Mucosa of gallbladder (tissue), 1 donor: ENCODE measurements at regions not wholly inside any gene's neighbourhood (a gene's known extent, or its start where the extent isn't known, plus 50 kb on each side); places are given as distances from the start of the nearest gene placed in this dataset.

Experiments
- DNase-seq: peaks from one replicate; pipeline ENCODE4 v3.0.0-alpha.2; 2020; ENCODE audit warnings: low spot score
- donor health status: DM: no; HTN: no; CAD: no.

DNA sequence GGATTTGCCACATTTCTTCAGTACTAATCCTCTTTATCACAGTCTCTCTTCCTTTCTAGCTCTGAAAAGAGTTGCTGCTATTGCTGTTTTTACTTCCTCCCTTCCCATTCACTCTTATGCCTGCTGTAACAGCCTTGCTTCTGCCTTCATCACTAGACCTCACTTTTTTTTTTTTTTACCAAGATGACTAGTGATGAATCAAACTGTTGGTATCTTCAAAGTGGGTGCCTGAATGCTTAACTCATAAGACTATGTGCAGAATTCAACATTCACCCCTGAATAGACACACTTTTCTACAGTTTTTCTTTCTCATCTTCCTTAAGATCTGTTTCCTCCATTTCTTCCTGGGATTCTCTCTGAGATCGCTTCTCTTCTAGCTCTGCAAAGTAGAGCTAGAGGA, 217.2 kb upstream of the HTR2A start:
- DNase-seq, result no peak

DNA sequence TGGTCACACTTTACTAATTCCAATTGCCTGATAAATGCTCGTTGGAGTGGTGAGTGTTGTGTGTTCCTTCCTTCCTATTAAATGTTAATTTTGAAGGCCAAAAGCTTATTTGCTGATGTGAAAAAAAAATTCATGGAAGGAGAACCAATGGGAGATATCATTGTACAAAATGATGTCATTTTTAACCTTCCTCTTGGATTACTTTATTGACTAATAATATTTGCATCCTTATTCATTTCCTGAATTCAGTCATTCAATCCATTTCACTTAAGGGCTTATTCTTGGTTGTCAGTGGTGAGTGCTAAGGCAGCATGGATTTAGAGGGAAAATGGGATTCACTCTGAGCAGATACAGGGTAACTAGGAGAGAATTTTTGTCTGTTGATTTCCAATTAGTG, 216.0 kb upstream of the HTR2A start:
- DNase-seq, result no peak

DNA sequence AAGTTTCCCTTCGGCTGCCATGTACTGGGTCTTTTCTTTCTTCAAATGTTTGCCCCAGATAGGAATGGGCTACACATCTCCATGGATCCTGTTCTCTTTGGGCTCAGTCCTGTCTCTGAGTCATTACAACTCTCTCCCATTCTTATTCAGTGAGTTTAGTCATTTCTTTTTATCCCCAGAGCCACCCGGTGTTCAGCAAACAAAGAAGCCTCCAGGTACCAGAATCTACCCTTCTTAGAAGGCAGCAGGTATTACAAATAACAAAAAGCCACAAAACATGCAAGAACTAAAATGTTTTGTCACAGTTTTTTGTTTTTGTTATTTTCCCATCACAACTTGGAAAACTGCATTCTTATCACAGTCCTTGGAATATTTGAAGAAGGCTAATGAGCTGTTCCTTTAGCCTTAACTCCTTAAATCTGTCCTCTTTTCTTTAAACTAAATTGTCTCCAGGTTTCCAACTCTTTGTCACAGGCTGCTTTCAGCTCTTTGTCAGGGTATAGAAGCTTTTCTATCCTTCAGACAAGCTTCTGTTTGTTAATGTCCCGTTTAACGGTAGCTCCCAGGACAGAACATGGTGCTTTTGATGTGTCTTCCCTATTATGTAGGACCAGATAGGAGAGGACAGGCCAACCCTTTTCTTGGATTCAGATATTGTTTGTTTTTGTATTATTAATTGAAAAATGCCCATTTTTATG, 215.5 kb upstream of the HTR2A start:
- DNase-seq, result no peak

DNA sequence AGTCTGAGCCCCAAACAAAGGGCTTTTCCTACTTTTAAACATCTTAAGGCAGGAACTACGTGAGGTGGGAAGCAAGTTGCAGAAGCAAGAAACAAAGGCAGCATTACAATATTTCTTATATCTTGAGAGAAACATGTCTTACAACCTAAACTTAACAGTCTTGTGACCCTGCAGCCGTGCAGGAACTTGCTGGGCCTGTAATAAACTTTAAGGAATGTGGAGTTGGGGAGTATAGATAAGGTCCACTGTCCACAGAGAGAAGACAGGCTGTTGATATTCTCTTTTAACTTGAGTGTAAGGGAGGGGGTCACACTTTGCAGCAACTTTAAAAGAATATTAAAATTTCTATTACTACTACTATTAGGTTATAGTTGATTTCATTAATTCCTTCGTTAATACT, 214.6 kb upstream of the HTR2A start:
- no peak for DNase-seq

DNA sequence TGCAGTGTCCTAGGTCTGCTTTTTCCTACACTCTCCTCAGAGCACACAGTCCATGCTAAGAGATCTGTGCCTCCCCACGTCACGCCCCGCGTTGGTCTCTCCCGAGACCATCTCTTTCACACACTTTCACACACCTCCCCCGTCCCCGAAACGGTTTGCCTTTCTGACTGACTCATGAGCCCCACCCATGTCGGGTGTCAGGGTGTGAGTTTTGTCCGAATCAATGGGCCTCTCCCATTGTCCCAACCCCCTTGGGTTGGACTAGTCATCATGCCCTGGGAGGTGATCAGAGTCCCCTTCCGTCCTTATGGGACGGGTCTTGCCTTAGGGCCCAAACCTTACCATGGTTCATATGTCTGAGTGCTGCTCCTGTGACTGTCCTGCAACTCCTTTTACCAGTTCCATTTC, 214.0 kb upstream of the HTR2A start:
- DNase-seq, result no peak

DNA sequence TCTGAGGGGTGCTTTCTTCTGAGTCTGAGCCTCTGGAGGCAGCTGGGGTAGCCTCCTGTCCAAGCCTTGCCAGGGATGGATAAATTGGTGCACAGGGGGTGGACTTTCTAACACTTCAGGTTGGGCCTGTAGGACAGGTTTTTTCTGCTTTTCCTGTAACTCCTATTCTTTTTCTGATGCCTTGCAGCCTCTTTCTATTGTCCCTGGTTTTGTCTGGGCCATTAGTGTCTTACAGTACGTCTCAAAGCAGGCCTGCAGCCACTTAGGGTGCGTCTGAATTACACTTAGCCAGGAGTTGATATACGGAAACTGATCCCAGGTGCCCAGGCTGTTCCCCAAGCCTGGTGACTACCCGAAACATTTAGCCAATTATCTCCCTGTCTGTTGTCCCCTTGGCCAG, 213.3 kb upstream of the HTR2A start:
- DNase-seq, result no peak

DNA sequence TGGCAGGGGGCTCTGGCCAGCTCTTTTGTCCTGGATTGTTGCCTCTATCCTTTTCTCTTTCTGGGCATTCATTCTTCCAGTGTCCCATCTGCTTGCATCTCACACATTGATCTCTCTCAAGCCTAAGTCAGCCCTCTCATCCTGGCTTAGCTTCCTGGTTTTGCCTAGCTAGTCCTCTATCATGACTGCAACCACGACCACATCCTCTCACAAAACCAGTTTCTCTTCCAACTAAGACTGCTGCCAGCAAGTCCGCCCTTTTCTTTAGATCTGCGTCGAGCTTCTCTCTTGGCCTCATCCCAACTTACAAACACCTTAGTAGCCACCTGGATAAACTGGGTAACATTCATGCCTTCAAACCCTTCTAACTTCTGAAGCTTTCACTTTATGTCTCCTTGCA, 212.2 kb upstream of the HTR2A start:
- DNase-seq, result no peak

DNA sequence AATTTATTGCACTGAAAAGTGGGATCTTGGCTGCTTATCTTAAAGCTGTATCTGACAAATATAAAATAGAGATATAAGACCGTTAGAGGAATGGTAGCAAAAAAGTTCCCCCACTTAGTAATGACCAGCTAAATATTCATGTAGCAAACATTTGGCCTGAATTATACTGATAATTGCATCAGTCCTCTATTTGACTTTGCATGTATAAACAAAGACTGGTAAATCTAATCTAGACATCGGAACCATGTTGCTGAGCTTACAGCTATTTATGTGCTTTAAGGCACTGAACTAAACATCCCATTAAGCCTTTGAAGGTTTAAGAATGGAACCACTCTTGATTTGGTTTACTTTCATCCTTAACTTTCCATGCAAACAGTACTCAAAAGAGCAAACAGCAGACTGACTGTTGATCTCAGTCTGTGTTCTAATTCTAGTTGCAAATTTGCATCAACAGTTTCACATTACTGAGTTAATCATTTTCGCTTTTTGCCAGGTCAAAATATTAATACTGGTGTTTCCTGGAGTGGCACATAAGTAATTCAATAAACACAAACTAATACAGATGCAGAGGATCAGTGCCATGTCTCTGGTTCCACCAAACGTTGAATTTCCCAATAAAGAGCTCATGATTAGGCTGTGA, 203.5 kb upstream of the HTR2A start:
- DNase-seq, result no peak

DNA sequence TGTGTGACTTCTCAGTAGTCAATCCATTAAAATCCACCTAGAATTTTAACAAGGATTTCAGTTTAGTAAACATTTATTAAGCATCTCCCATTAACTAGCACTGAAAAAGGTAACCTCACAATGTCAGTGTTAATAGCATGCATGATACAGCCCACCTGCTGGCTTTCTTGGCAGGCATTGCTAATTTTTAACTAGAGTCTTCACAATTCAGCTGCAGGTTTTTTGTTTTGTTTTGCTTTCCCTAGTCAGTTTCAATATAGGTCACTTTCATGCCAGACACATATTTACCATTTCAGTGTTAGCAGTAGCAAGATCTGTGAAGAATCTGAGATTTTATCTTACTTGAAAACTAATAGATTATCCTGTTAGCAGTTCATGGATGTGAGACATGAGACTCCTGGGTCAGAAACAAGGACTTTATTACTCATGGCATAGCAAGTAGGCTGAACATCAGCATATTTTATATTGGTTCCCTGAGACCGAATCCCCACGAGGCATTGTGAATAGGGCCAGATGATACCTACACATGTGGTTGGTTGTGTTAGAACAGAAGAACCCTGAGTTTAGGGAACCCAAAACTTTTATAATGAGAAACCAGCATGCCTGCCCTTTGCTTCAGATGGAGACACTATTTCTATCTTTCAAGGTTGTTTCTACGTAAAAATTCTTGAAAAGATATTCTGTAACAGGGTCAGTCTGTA, 198.0 kb upstream of the HTR2A start:
- DNase-seq, result no peak

DNA sequence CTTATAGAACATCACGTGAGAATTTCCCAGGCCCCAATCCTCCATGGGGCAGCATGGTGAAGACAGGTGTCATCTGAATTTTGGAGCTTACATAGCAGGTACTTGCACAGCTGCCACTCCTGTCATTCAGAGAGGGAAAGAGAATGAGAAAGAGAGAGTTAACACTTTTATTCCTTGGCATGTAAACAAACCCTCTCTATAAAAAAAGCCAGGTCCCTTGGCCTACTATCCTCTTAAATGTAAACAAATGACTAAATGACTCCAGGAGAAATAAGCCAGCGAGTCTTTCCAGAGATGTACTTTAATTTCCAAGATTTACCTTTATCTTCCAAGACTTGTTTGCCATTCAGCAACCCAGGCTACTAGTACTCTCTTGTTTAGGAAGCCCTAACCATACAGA, 195.3 kb upstream of the HTR2A start:
- DNase-seq, result no peak

DNA sequence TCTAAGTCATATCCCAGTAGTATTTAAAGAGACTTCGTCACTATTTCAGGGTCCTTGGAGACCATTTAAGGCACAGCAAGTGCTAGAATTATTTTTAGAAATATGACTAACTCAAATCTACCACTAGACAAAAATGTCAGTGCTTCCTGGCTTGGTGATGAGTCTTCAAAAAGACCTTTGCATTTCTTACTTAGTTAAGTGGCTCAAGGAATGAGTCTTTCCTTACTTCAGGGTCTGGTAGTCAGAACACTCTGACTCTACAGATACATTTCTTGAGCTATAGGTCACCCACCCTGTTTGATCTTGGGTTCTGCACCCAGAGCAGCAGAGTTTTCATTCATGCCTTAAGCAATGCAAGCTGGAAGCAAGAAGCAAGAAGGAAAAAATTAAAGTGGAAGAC, 191.0 kb upstream of the HTR2A start:
- no peak for DNase-seq

DNA sequence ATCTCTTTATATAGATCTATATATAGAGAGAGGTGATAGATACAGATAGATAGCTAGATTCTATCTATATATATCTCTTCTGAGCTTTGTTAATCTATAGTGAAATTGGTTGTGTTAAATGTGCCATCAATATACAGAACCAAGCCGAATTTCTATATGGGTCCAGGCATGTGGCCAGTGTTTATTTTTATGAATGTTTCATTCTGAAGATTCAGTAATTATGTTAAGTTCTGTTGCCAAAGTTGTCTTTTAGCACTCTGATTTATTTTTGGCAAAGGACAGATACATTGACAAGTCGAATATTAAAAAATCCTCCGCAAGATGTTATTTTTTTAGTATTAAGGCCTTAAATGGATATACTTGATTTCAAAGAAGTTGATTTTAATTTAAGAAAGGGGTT, 190.4 kb upstream of the HTR2A start:
- DNase-seq, result no peak

DNA sequence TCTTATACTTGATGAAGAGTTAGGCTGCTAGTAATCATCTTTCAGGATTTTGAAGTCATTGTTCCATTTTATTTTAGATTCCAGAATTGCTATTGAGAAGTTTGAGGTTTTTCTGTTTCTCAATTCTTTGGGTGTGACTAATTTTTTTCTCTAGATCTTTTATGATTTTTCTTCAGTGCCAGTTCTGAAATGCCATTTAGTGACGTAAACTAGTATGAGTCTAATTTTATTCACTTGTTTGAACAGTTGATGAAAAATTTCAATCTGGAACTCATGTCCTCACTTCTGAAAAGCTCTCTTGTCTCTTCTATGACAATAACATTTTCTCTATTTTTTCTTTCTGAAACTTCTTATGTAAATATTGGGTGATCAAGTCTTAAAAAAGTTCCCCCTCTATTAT, 188.5 kb upstream of the HTR2A start:
- no peak for DNase-seq

DNA sequence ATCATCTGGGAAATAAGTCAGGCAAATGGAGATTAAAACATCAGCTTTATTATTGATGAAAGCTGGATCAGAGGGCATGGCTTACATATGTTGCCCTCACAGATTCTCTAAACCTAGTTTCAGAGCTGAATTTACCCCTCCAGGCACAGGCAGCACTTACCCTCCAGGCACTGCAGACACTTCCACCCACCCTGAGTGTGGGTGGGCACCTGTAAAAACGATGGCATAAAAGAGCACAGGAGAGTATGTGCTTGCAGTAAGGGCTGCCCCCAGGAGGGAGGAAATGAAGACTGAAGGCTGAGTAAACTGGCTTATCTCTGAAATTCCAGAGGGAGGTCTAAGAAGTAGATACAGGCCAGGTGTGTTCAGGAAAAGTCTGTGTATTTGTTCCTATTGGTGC, 185.0 kb upstream of the HTR2A start:
- no peak for DNase-seq

DNA sequence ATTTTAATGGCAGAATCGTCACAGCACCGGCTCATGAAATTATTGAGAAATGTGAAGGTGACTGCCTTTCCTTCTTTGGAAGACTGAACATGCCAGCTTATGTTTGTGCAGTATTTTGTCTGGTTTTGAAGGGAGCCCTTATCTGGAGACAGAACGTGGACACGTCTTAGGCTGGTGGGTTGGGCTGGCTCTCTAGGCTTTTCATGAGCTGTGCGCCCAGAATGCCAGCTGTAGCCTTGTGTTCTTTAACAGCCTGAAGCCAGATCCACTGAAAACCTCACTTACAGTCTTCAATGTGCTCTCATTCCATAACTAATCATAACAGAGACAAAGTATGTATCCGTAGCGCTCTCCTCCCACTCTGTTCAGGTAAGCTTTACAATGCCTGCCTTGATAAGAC, 184.4 kb upstream of the HTR2A start:
- no peak for DNase-seq

DNA sequence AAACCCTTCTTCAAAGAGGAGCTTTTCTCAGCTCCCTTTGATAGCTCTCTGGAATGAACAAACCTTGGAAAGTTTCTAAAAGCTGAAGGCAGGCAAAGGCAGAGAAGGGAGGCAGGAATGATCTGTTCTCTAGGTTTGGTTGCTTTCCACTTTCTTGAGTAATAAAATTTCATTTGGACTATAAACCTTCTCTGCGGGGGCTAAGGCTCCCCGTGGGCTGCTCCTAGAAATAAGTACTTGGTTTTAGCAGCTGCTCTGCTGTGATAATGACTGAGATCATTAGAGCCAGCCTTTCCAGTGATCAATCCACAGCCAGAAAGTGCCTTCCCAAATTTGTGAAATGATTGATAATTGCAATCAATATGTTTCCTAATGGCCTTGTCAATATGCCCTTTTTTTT, 183.8 kb upstream of the HTR2A start:
- DNase-seq, result no peak

DNA sequence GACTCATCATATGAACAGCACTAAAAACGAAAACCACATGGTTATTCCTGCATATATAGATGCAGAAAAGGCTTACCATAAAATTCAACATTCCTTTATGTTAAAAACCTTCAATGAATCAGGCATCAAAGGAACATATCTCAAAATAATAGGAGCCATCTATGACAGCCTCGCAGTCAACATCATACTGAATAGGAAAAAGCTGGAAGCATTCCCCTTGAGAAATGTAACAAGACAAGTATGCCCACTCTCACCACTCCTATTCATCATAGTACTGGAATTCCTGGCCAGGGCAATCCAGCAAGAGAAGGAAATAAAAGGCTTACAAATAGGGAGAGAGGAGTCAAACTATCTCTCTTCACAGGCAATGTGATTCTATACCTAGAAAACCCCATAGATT, 179.6 kb upstream of the HTR2A start:
- no peak for DNase-seq

DNA sequence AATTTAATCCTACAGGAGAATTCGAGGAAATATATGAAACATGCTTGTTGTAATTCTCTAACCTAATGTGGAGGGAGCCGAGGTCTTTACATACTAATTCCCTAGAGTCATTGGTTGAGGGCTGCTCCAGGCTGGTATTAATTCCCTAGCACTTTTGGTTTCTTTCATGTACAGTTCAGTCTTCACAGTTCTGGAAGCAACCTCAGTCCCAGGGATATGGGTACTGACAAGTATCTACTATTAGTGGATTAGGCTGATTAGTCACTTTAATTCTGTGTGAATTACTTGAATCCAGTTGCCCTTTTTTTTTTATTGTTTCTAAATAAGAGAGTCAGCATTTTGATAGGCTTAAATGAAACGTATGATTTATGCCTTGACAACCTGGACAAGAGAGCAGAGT, 172.3 kb upstream of the HTR2A start:
- DNase-seq, result no peak

DNA sequence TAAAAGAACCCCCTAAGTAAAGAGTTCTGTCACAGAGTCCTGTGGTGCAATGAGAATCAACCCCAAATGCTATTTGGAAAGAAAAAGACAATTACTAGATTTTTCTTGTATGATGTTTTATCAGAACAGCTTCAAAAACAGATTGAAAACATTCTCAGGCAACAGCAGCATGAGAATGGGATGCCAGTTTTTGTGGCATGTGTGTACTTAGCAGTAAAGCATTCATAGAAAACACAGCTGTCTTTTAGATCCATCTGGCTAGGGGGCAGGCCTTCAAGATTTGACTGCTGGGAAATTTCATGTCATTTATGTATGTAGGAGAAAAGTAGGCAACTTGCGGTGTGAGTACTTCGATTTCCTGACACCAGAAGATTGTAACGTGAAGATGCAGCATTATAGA, 170.5 kb upstream of the HTR2A start:
- no peak for DNase-seq

DNA sequence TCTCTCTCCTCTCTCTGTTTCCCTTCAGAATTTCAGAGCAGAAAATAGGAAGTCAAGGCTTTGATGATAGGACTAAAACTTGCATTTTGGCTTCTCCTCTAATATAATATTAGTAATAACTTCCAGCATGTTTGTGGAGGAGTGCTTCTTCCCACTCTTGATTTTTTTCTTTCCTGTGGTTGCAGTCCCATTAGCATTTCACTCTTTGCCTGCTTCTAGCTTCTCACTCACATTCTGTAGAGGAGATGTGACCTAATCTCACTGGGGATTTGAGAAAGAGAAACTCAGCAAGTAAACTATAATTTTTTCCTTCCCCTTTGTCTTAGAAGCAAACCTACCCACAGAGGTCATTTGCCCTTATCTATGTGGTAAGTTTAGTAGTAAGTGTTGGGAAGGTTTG, 169.4 kb upstream of the HTR2A start:
- no peak for DNase-seq

DNA sequence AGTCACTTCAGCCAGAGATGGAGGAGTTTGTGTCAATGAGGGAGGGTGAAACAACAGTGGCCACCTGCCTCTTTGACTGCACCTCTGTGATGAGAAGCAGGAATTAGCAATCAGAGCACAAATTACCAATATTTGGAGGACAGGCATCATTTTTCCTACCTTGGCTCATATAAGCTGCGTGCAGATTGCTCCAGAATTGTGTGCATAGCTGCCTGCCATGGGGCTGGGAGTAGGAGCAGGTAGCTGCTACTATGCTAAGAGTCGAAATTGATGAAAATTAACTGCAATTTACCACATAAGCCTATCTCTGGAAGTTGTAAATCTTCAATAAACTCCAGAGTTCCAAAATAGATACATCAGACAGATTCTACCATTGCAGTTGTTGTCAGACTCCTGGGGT, 167.5 kb upstream of the HTR2A start:
- DNase-seq, result no peak

DNA sequence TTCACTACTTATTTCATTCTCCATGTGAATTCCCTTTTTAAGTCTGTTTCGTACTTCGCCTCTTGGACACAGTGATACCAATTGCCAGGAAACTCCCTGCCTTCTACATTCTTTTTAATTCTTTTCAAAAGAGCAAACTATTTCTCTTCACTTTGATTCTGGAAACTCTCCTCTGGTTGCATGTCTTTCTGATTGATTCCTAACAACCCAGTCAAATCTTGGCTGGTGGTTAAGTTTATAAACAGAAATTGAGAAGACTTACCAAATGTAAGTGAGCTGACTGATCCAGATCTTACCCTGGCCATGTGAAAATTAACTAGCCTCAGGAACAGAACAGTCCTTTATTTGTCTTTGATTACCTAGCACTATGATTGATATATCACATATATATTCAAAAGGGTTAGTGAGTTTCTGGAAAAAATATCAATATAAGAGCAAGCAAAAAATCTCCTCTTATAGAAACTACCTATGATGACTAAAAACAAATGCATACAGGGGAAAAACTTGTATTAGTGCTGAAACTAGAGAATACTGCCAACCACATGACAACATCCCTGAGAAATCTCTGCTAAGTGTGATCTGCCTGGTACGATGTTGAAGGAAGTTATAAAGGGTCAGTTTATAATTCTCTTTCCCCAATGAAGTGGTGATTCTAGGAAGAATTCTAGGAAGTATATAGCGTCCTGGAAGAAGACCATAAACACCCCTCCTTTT, 152.6 kb upstream of the HTR2A start:
- no peak for DNase-seq

DNA sequence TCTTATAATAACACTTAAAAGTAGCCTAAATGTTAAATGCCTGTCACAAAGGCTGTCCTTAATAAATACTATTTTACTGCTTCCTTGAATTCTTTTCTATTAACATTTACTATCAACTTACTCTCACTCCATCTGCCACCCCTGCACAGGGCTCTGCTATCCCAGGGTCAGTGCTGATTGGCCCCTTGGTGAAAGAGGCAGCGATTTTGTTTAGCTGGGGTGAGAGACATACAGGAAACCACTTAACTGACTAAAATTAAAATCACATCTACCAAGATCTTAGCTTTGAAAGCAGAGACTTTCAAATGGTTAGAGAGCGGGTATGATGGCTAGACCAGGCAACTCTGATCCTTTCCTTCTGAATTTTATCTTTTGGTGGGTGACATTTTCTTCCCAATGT, 149.9 kb upstream of the HTR2A start:
- DNase-seq, result no peak
